ENCODE measurements at regions not wholly inside any gene's neighbourhood (a gene's known extent, or its start where the extent isn't known, plus 50 kb on each side); places are given as distances from the start of the nearest gene placed in this dataset.

DNA sequence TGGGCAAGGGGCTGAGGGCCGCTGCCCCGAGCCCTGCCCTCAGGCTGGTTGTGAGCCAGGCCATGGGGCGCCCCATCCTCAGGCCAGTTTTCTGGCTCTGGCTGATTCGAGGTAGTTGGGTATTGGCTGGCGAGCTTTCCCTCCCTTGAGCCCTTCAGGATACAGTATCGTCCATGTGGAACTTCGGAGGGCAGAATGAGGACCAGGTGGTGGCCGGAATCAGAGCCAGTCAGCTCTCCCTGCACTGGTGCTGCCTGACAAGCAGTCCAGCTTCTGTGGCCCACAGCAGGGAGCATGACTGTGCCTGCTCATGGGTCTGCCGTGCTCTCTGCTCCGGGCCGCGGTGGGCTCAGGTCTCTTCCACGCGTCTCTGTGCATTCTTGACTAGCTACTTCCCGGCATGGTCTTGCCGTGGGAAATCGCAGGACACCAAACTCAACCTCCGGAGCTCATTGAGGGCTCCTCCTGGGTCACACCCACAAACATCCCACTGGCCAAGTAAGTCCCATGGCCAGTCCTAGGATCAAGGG, 1289.3 kb downstream of the BRD1 start (continued):
- TF ChIP-seq, protein P1, sequence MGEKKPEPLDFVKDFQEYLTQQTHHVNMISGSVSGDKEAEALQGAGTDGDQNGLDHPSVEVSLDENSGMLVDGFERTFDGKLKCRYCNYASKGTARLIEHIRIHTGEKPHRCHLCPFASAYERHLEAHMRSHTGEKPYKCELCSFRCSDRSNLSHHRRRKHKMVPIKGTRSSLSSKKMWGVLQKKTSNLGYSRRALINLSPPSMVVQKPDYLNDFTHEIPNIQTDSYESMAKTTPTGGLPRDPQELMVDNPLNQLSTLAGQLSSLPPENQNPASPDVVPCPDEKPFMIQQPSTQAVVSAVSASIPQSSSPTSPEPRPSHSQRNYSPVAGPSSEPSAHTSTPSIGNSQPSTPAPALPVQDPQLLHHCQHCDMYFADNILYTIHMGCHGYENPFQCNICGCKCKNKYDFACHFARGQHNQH (CRISPR knock-in tag; IDR thresholded peaks at IDR 0.05): no peak
- no peak for TF ChIP-seq ZNF841 (CRISPR knock-in tag; IDR thresholded peaks at IDR 0.05; ENCODE audit: borderline replicate concordance)

DNA sequence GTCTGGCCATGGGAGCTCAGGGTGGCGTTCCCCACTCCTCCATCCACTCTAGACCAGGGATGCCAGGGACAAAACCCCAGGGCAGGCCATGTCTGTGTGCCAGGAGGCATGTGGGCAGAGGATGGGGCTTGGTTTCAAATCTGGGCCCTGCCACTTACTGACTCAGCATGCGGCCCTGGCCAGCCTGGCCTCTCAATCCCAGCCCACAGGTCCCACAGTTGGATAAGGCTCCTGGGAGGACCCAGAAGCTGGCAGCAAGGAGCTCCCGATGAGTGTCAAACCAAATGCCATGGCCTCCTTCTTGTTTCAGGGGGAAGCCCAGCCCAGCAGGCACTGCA, 1290.4 kb downstream of the BRD1 start:
- H3K9me3 ChIP-seq (ENCODE audit: low read length): no peaks in the 10 kb centered on the region
- ChIA-PET CTCF (ENCODE audit: low intra/inter-chr PET ratio, low total read pairs) (no interaction called here), POLR2A (no interaction called here)
- intact Hi-C loops (cut with micrococcal nuclease; ENCODE audit: unreplicated experiment) (no loop called here), in situ Hi-C loops (cut with HindIII; ENCODE audit: extremely low pct_ligation_motif_present, low pct_unique_long_range_greater_than_20kb) (no loop called here)
- no peak overlapping the region for H3K4me2 ChIP-seq (ENCODE audit: low read depth, low read length)
- no peaks in the 10 kb centered on the region for H3K4me1 ChIP-seq (ENCODE audit: insufficient read depth, low read length)
- no peaks in the 10 kb centered on the region for H3K36me3 ChIP-seq (replicated peaks in 1 of 2; ENCODE audit: control insufficient read depth in 1 of 2, insufficient read depth in 2 of 2, low read length in 2 of 2)
- ATAC-seq (no peak), FAIRE-seq (no peak), DNase-seq (ENCODE audit: low spot score) (no peak)
- H2AFZ ChIP-seq (ENCODE audit: low read length): no peak overlapping the region
- BruUV-seq (replicated peaks): no TSS peak
- H3K27ac ChIP-seq (ENCODE audit: extremely low read length, insufficient read depth, low read length): no peak overlapping the region
- no peak overlapping the region for H3K4me3 ChIP-seq (replicated peaks in 1 of 3; ENCODE audit: insufficient read depth in 1 of 3, low read depth in 2 of 3, low read length in 3 of 3)
- no CpG with 5 or more reads among the region's 3 CpGs for WGBS (ENCODE audit: low lambda C conversion rate)
- H4K20me1 ChIP-seq (ENCODE audit: insufficient read depth, low read length): no peaks in the 10 kb centered on the region
- no peaks in the 10 kb centered on the region for H3K79me2 ChIP-seq (ENCODE audit: insufficient read depth, low read length)
- peaks cover 16 to 69% of the 10 kb centered on the region in 2 experiments for H3K27me3 ChIP-seq (ENCODE audit: control insufficient read depth in 1 of 2, insufficient read depth in 2 of 2, low read length in 2 of 2)
- H3K9ac ChIP-seq (ENCODE audit: insufficient read depth, low read depth, low read length): no peak overlapping the region
- TF ChIP-seq ZNF446 (CRISPR knock-in tag; IDR thresholded peaks at IDR 0.05) (no peak), SPEN (CRISPR knock-in tag; IDR thresholded peaks at IDR 0.05; ENCODE audit: low read depth) (no peak), MIER3 (CRISPR knock-in tag; IDR thresholded peaks at IDR 0.05; ENCODE audit: borderline replicate concordance) (no peak), PHF5A (CRISPR knock-in tag; IDR thresholded peaks at IDR 0.05; ENCODE audit: low read depth, unreplicated experiment) (no peak), GABPB1 (CRISPR knock-in tag; IDR thresholded peaks at IDR 0.05) (no peak), MBNL3 (CRISPR knock-in tag; conservative IDR thresholded peaks at IDR 0.05) (no peak), ZSCAN25 (CRISPR knock-in tag; IDR thresholded peaks at IDR 0.05) (no peak), ZNF160 (CRISPR knock-in tag; IDR thresholded peaks at IDR 0.05) (no peak), ZNF367 (CRISPR knock-in tag; IDR thresholded peaks at IDR 0.05; ENCODE audit: borderline replicate concordance) (no peak), ZNF790 (CRISPR knock-in tag; IDR thresholded peaks at IDR 0.05; ENCODE audit: borderline replicate concordance) (no peak)
- TF ChIP-seq, protein P2, sequence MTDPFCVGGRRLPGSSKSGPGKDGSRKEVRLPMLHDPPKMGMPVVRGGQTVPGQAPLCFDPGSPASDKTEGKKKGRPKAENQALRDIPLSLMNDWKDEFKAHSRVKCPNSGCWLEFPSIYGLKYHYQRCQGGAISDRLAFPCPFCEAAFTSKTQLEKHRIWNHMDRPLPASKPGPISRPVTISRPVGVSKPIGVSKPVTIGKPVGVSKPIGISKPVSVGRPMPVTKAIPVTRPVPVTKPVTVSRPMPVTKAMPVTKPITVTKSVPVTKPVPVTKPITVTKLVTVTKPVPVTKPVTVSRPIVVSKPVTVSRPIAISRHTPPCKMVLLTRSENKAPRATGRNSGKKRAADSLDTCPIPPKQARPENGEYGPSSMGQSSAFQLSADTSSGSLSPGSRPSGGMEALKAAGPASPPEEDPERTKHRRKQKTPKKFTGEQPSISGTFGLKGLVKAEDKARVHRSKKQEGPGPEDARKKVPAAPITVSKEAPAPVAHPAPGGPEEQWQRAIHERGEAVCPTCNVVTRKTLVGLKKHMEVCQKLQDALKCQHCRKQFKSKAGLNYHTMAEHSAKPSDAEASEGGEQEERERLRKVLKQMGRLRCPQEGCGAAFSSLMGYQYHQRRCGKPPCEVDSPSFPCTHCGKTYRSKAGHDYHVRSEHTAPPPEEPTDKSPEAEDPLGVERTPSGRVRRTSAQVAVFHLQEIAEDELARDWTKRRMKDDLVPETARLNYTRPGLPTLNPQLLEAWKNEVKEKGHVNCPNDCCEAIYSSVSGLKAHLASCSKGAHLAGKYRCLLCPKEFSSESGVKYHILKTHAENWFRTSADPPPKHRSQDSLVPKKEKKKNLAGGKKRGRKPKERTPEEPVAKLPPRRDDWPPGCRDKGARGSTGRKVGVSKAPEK (CRISPR knock-in tag; IDR thresholded peaks at IDR 0.05; ENCODE audit: borderline replicate concordance): no peak

Data from HepG2 (cell line).